IMR-90 (cell line): ENCODE measurements at regions not wholly inside any gene's neighbourhood (a gene's known extent, or its start where the extent isn't known, plus 50 kb on each side); places are given as distances from the start of the nearest gene placed in this dataset.
"Not testable (repeated sequence)": the region's sequence is repeated elsewhere in the genome, so short reads cannot be mapped to it uniquely, and the experiment has no call there.

Source experiments
- CHD1 ChIP-seq: IDR thresholded peaks from 2 replicates; pipeline ENCODE4 v1.6.1; 2012; ENCODE audit warnings: low read depth, low read length, improper control_type of control experiment
- FOS ChIP-seq: fragments of 150-350 bp; IDR thresholded peaks from 2 replicates; pipeline ENCODE4 v1.6.1; 2016; ENCODE audit warnings: low read depth, low read length
- POLR2A ChIP-seq: IDR thresholded peaks from 2 replicates; pipeline ENCODE4 v1.6.1; 2012; ENCODE audit warnings: mild to moderate bottlenecking, low read depth, low read length
- RAD21 ChIP-seq: IDR thresholded peaks from 2 replicates; pipeline ENCODE4 v1.6.1; 2012; ENCODE audit warnings: low read length, improper control_type of control experiment
- TF ChIP-seq, protein P1 (sequence below): conservative IDR thresholded peaks from 2 replicates; pipeline ENCODE4 v1.5.1; 2012; ENCODE audit warnings: mild to moderate bottlenecking, low read depth, low read length, improper control_type of control experiment

GRCh38 chr17:26734775-26735174 lies 559.1 kb upstream of the WSB1 start:
- not testable (repeated sequence) for TF ChIP-seq FOS, POLR2A, CHD1, RAD21
- TF ChIP-seq, protein P1, sequence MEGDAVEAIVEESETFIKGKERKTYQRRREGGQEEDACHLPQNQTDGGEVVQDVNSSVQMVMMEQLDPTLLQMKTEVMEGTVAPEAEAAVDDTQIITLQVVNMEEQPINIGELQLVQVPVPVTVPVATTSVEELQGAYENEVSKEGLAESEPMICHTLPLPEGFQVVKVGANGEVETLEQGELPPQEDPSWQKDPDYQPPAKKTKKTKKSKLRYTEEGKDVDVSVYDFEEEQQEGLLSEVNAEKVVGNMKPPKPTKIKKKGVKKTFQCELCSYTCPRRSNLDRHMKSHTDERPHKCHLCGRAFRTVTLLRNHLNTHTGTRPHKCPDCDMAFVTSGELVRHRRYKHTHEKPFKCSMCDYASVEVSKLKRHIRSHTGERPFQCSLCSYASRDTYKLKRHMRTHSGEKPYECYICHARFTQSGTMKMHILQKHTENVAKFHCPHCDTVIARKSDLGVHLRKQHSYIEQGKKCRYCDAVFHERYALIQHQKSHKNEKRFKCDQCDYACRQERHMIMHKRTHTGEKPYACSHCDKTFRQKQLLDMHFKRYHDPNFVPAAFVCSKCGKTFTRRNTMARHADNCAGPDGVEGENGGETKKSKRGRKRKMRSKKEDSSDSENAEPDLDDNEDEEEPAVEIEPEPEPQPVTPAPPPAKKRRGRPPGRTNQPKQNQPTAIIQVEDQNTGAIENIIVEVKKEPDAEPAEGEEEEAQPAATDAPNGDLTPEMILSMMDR: not testable (repeated sequence)
